ENCODE measurements at regions not wholly inside any gene's neighbourhood (a gene's known extent, or its start where the extent isn't known, plus 50 kb on each side); places are given as distances from the start of the nearest gene placed in this dataset.

DNA sequence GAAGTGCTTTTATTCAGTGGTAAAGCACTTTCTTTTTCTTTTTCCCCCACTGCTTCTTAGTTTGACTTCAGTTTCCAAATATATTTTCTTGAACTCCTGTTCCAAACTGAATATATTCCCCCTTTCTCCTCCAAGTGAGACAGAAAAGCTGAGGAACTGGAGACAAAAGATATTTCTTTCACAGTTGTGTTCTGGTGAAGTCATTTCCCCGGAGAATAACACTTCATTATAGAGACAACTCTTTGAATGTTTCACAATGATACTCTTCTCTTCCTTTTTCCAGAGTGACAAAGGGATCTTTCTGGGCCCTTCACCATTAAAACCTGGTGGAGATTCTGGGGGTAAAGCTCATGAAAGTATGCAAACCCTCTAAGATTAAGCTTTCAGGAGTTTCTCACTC, 860.8 kb upstream of the SLITRK5 start:
- no peak for TF ChIP-seq CBFB (CRISPR knock-in tag; IDR thresholded peaks at IDR 0.05; ENCODE audit: low read depth)
- no peak for TF ChIP-seq JUN (CRISPR knock-in tag; IDR thresholded peaks at IDR 0.05)
- no peak for TF ChIP-seq ZNF121 (CRISPR knock-in tag; IDR thresholded peaks at IDR 0.05)
- TF ChIP-seq, protein P1, sequence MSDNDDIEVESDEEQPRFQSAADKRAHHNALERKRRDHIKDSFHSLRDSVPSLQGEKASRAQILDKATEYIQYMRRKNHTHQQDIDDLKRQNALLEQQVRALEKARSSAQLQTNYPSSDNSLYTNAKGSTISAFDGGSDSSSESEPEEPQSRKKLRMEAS (CRISPR knock-in tag; IDR thresholded peaks at IDR 0.05) = no peak
- TF ChIP-seq, protein P2, sequence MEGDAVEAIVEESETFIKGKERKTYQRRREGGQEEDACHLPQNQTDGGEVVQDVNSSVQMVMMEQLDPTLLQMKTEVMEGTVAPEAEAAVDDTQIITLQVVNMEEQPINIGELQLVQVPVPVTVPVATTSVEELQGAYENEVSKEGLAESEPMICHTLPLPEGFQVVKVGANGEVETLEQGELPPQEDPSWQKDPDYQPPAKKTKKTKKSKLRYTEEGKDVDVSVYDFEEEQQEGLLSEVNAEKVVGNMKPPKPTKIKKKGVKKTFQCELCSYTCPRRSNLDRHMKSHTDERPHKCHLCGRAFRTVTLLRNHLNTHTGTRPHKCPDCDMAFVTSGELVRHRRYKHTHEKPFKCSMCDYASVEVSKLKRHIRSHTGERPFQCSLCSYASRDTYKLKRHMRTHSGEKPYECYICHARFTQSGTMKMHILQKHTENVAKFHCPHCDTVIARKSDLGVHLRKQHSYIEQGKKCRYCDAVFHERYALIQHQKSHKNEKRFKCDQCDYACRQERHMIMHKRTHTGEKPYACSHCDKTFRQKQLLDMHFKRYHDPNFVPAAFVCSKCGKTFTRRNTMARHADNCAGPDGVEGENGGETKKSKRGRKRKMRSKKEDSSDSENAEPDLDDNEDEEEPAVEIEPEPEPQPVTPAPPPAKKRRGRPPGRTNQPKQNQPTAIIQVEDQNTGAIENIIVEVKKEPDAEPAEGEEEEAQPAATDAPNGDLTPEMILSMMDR (IDR thresholded peaks at IDR 0.05) = no peak
- no peak for TF ChIP-seq IRF2 (CRISPR knock-in tag; IDR thresholded peaks at IDR 0.05; ENCODE audit: borderline replicate concordance, low read depth)
- no peak for TF ChIP-seq ZBTB21 (CRISPR knock-in tag; IDR thresholded peaks at IDR 0.05; ENCODE audit: borderline replicate concordance)
- no peak for TF ChIP-seq CREB1 (CRISPR knock-in tag; IDR thresholded peaks at IDR 0.05)
- no peak for TF ChIP-seq NFYB (CRISPR knock-in tag; conservative IDR thresholded peaks at IDR 0.05; ENCODE audit: low read depth)
- TF ChIP-seq, protein P3, sequence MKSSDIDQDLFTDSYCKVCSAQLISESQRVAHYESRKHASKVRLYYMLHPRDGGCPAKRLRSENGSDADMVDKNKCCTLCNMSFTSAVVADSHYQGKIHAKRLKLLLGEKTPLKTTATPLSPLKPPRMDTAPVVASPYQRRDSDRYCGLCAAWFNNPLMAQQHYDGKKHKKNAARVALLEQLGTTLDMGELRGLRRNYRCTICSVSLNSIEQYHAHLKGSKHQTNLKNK (CRISPR knock-in tag; IDR thresholded peaks at IDR 0.05) = no peak
- TF ChIP-seq, protein P4, sequence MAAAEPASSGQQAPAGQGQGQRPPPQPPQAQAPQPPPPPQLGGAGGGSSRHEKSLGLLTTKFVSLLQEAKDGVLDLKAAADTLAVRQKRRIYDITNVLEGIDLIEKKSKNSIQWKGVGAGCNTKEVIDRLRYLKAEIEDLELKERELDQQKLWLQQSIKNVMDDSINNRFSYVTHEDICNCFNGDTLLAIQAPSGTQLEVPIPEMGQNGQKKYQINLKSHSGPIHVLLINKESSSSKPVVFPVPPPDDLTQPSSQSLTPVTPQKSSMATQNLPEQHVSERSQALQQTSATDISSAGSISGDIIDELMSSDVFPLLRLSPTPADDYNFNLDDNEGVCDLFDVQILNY (CRISPR knock-in tag; IDR thresholded peaks at IDR 0.05) = no peak
- TF ChIP-seq, protein P5, sequence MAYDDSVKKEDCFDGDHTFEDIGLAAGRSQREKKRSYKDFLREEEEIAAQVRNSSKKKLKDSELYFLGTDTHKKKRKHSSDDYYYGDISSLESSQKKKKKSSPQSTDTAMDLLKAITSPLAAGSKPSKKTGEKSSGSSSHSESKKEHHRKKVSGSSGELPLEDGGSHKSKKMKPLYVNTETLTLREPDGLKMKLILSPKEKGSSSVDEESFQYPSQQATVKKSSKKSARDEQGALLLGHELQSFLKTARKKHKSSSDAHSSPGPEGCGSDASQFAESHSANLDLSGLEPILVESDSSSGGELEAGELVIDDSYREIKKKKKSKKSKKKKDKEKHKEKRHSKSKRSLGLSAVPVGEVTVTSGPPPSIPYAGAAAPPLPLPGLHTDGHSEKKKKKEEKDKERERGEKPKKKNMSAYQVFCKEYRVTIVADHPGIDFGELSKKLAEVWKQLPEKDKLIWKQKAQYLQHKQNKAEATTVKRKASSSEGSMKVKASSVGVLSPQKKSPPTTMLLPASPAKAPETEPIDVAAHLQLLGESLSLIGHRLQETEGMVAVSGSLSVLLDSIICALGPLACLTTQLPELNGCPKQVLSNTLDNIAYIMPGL (CRISPR knock-in tag; IDR thresholded peaks at IDR 0.05) = no peak
- TF ChIP-seq CREM (CRISPR knock-in tag; IDR thresholded peaks at IDR 0.05) = no peak
- TF ChIP-seq NR2C2 (CRISPR knock-in tag; IDR thresholded peaks at IDR 0.05) = no peak

Data from WTC11 (cell line).